PC-9 (cell line): ENCODE measurements at regions not wholly inside any gene's neighbourhood (a gene's known extent, or its start where the extent isn't known, plus 50 kb on each side); places are given as distances from the start of the nearest gene placed in this dataset.

Experiments used
- BruUV-seq: library from RNA; stranded (reverse); fragments of 400-500 nt; replicated peaks from 2 replicates; lab custom pipeline; 2021; lab: Mats Ljungman, UMichigan
- CTCF ChIA-PET: fragments of 300-600 bp; sonication (Branson Sonifier 250); formaldehyde crosslinking; loops from one replicate; lab custom pipeline; 2022; ENCODE audit warnings: antibody characterized with exemption; lab: Charles Lee
- POLR2A ChIA-PET: fragments of 300-600 bp; sonication (Branson Sonifier 250); formaldehyde crosslinking; loops from one replicate; lab custom pipeline; 2022; ENCODE audit warnings: antibody characterized with exemption; ENCODE audit not compliant: unreplicated experiment; lab: Charles Lee
- DNase-seq, 2 experiments: peaks; one replicate each; pipeline versions ENCODE4 v3.0.0 to v3.0.0-alpha.2; 2015 to 2022; ENCODE audit warnings: mixed read lengths in 1 of 2
- H2AFZ ChIP-seq: fragments of 200-600 bp; sonication (generic); 2 replicates; pipeline ENCODE4 v1.8.1; 2017; ENCODE audit warnings: antibody characterized with exemption
- H3F3A ChIP-seq: fragments of 200-600 bp; sonication (generic); 2 replicates; pipeline ENCODE4 v1.8.1; 2017; ENCODE audit warnings: antibody characterized with exemption, mild to moderate bottlenecking, low read depth; ENCODE audit not compliant: insufficient read depth
- H3K27ac ChIP-seq: fragments of 200-600 bp; sonication (generic); 2 replicates; pipeline ENCODE4 v1.6.1; 2016; ENCODE audit warnings: mixed run types
- H3K27me3 ChIP-seq: fragments of 200-600 bp; sonication (generic); 2 replicates; pipeline ENCODE4 v1.6.1; 2016; ENCODE audit warnings: low read depth, mixed run types; ENCODE audit not compliant: insufficient read depth
- H3K36me3 ChIP-seq: fragments of 200-600 bp; sonication (generic); 2 replicates; pipeline ENCODE4 v1.6.1; 2016; ENCODE audit warnings: low read depth, mixed run types
- H3K4me1 ChIP-seq: fragments of 200-600 bp; sonication (generic); replicated peaks from 2 replicates; pipeline ENCODE4 v1.6.1; 2016; ENCODE audit warnings: mixed run types; ENCODE audit not compliant: insufficient read depth
- H3K4me2 ChIP-seq: fragments of 200-600 bp; sonication (generic); 2 replicates; pipeline ENCODE4 v1.6.1; 2017; ENCODE audit warnings: mixed run types
- H3K4me3 ChIP-seq: fragments of 200-600 bp; sonication (generic); 2 replicates; pipeline ENCODE4 v1.6.1; 2016; ENCODE audit warnings: mixed run types
- H3K79me2 ChIP-seq: fragments of 200-600 bp; sonication (generic); 2 replicates; pipeline ENCODE4 v1.6.1; 2017; ENCODE audit warnings: low read depth, mixed run types
- H3K9me2 ChIP-seq: fragments of 200-600 bp; sonication (generic); 2 replicates; pipeline ENCODE4 v1.8.1; 2017; ENCODE audit warnings: mild to moderate bottlenecking; ENCODE audit not compliant: insufficient read depth
- H3K9me3 ChIP-seq: fragments of 200-600 bp; sonication (generic); 2 replicates; pipeline ENCODE4 v1.8.1; 2016; ENCODE audit warnings: low read depth; ENCODE audit not compliant: insufficient read depth
- H4K20me1 ChIP-seq: fragments of 200-600 bp; sonication (generic); 2 replicates; pipeline ENCODE4 v1.8.1; 2017; ENCODE audit not compliant: insufficient read depth
- EZH2 ChIP-seq: fragments of 200-600 bp; sonication (generic); IDR thresholded peaks from 2 replicates; pipeline ENCODE4 v1.8.0; 2017; ENCODE audit warnings: antibody characterized with exemption, low read depth
- intact Hi-C: fragments of 100-400 bp; cut with micrococcal nuclease; formaldehyde crosslinking; loops from one replicate; pipeline ENCODE4 v1.10.0; 2022; ENCODE audit not compliant: unreplicated experiment
- TF ChIP-seq, protein P1 (sequence below): fragments of 200-600 bp; sonication (generic); conservative IDR thresholded peaks from 2 replicates; pipeline ENCODE4 v1.6.1; 2017; ENCODE audit warnings: mixed run types, antibody characterized with exemption, mild to moderate bottlenecking, moderate library complexity

DNA sequence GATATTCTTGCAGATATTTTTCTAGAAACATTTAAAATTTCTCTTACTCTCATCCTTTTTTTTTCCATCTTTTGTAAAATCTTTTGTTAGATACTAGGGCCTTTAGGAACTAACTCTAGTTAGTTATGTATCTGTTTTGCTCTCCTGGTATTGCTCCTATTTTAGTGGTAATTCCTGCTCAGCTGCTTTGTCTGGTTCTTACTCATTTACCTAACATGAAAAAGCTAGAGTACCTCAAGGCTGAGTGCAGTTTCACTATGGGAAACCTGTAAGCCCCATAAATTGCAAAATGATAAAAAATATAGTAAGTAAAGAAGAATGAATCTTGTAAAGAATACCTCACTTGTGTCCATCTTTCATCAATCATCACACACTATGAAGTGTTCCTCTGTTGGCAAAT lies 1602.0 kb downstream of the GRIK2 start:
- H3K9me2 ChIP-seq, result no peaks in the 10 kb centered on the region
- no peak overlapping the region for H3K4me3 ChIP-seq
- H3F3A ChIP-seq, result no peaks in the 10 kb centered on the region
- ChIA-PET POLR2A (no interaction called here), CTCF (no interaction called here)
- H3K4me2 ChIP-seq, result no peak overlapping the region
- H3K4me1 ChIP-seq, result no peaks in the 10 kb centered on the region
- H3K36me3 ChIP-seq, result no peaks in the 10 kb centered on the region
- BruUV-seq, result no TSS peak
- no peak for DNase-seq
- intact Hi-C loops, result no loop called here
- no peaks in the 10 kb centered on the region for H3K9me3 ChIP-seq
- no peaks in the 10 kb centered on the region for H4K20me1 ChIP-seq
- TF ChIP-seq EZH2, result no peak
- TF ChIP-seq, protein P1, sequence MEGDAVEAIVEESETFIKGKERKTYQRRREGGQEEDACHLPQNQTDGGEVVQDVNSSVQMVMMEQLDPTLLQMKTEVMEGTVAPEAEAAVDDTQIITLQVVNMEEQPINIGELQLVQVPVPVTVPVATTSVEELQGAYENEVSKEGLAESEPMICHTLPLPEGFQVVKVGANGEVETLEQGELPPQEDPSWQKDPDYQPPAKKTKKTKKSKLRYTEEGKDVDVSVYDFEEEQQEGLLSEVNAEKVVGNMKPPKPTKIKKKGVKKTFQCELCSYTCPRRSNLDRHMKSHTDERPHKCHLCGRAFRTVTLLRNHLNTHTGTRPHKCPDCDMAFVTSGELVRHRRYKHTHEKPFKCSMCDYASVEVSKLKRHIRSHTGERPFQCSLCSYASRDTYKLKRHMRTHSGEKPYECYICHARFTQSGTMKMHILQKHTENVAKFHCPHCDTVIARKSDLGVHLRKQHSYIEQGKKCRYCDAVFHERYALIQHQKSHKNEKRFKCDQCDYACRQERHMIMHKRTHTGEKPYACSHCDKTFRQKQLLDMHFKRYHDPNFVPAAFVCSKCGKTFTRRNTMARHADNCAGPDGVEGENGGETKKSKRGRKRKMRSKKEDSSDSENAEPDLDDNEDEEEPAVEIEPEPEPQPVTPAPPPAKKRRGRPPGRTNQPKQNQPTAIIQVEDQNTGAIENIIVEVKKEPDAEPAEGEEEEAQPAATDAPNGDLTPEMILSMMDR, result no peak
- no peak overlapping the region for H2AFZ ChIP-seq
- H3K27me3 ChIP-seq, result no peaks in the 10 kb centered on the region
- H3K79me2 ChIP-seq, result no peaks in the 10 kb centered on the region
- no peak overlapping the region for H3K27ac ChIP-seq

DNA sequence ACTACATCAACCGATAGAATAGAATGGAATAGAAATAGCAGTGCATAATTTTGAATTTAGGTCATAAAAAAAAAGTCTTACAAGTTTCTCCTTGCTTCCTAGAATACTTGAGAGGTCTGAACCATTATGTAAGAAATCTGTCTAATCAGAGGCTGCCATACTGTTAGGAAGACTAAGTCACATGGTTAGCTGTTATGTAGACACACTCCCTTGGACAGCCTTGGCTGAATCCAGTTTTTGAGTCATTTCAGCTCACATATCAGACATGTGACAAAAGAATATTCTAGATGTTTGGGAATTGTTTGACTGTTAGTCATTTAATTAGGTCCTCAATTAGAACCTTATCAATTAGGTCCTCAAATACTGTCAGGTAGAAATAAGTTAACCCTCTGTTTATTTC lies 1601.4 kb downstream of the GRIK2 start:
- no peak overlapping the region for H2AFZ ChIP-seq
- no peaks in the 10 kb centered on the region for H3K27me3 ChIP-seq
- H3K36me3 ChIP-seq, result no peaks in the 10 kb centered on the region
- BruUV-seq, result no TSS peak
- no peaks in the 10 kb centered on the region for H4K20me1 ChIP-seq
- no peaks in the 10 kb centered on the region for H3K4me1 ChIP-seq
- ChIA-PET CTCF (no interaction called here), POLR2A (no interaction called here)
- H3K27ac ChIP-seq, result no peak overlapping the region
- no peak overlapping the region for H3K4me3 ChIP-seq
- H3K4me2 ChIP-seq, result no peak overlapping the region
- intact Hi-C loops, result no loop called here
- no peak for DNase-seq
- H3F3A ChIP-seq, result no peaks in the 10 kb centered on the region
- H3K79me2 ChIP-seq, result no peaks in the 10 kb centered on the region
- H3K9me3 ChIP-seq, result no peaks in the 10 kb centered on the region
- H3K9me2 ChIP-seq, result no peaks in the 10 kb centered on the region
- TF ChIP-seq, protein P1, result no peak
- TF ChIP-seq EZH2, result no peak

DNA sequence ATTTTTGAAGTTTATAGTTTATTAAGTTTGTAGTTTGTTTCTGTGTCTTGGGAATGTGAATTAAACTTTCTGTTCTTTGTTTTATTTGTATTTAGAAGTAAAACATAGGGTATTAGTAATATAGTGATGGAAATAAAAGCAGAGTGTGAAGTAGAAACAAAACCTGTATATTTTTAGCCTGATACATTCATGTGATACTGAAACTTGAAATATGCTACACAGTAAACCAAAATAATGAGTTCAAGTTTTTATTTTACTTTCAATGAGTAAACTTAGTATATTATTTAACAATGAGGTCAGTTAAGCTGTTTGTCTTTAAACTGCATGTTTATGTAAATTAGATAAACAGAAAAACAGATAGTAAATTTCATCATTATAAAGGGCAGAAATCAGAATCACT lies 1592.6 kb downstream of the GRIK2 start:
- no peak for DNase-seq
- no peak overlapping the region for H3K4me3 ChIP-seq
- H3K9me2 ChIP-seq, result no peaks in the 10 kb centered on the region
- intact Hi-C loops, result no loop called here
- H2AFZ ChIP-seq, result no peak overlapping the region
- no peaks in the 10 kb centered on the region for H3K27me3 ChIP-seq
- no peak overlapping the region for H3K27ac ChIP-seq
- no peaks in the 10 kb centered on the region for H3K36me3 ChIP-seq
- no peak for TF ChIP-seq EZH2
- TF ChIP-seq, protein P1, result no peak
- ChIA-PET POLR2A (no interaction called here), CTCF (no interaction called here)
- no peak overlapping the region for H3K4me2 ChIP-seq
- no TSS peak for BruUV-seq
- H4K20me1 ChIP-seq, result no peaks in the 10 kb centered on the region
- H3K4me1 ChIP-seq, result no peaks in the 10 kb centered on the region
- H3F3A ChIP-seq, result no peaks in the 10 kb centered on the region
- no peaks in the 10 kb centered on the region for H3K79me2 ChIP-seq
- H3K9me3 ChIP-seq, result no peaks in the 10 kb centered on the region; the same call in 1 of the 2 replicates
